HG03066 (cell line): ENCODE measurements at regions not wholly inside any gene's neighbourhood (a gene's known extent, or its start where the extent isn't known, plus 50 kb on each side); places are given as distances from the start of the nearest gene placed in this dataset.
"Not testable (repeated sequence)": the region's sequence is repeated elsewhere in the genome, so short reads cannot be mapped to it uniquely, and the experiment has no call there.

Experiments
- ATAC-seq: cut with Tn5 transposase; IDR thresholded peaks from one replicate; pipeline ENCODE4 v1.9.1; 2021; ENCODE audit warnings: low read depth; ENCODE audit not compliant: unreplicated experiment

DNA sequence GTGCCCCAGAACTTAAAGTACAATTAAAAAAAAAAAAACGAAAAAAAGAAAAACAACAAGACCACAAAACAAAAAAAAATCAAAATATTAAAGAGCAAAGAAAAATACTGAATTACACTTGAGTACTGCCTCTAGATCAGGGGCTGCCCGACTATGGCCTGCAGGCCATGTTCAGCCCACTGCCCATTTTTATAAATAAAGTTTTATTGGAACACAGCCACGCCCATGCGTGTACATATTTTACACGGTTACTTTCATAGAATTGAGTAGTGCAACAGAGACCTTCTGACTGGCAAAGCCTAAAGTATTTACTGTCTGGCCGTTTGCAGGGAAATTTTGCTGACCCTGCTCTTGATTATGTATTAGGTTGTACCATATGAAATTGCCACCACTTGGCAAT, 130.5 kb downstream of the ATXN3L start:
- ATAC-seq: no peak

DNA sequence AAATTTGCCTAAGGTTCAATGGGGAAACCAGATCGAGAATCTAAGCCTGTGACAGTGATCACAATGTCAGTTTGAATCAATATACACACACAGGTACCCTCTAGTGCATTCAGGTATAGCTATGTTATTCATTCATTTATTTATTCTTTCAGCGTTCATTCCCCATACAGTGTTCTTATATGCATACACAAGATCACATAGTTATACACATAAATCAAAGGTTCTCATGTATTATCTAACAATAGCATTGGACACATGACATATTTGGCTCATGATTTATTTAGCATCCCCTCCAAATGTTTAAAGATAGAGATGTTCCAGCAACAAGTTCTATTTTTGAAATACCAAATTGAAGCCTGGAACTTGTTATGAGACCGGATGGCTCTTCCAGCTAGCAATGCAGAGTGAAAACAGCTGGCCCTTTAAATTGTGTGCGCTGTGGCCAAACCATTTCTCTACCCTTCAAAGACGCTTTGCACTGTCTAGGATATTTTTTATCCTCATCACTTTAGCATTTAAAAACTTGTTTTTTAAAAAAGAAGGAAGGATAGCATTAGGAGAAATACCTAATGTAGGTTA, 131.0 kb downstream of the ATXN3L start:
- no peak for ATAC-seq

- ATAC-seq: not testable (repeated sequence)
Measured at GRCh38 chrX:13186643-13187042, 133.2 kb downstream of the ATXN3L start.

GRCh38 chrX:13180807-13181206, 136.4 kb upstream of the FAM9C start:
- ATAC-seq: no peak

DNA sequence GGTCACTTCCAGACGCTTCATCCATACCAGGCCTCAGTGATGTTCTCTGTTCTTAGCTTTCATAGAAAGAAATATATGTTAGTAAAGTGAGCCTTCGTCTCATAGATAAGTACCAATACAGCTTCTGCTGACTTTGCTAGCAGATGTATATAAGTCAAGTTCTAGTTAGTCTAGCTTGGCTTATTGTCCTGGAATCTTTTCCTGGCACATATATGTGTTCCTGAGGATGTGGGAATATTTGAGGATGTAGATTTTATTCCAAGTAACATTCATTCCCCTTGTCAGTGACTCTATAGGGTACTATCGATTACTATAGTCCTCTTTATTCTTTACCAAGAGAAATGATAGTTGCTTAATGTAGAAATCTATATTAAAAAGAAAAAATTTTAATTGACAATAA, 135.2 kb upstream of the FAM9C start:
- no peak for ATAC-seq

DNA sequence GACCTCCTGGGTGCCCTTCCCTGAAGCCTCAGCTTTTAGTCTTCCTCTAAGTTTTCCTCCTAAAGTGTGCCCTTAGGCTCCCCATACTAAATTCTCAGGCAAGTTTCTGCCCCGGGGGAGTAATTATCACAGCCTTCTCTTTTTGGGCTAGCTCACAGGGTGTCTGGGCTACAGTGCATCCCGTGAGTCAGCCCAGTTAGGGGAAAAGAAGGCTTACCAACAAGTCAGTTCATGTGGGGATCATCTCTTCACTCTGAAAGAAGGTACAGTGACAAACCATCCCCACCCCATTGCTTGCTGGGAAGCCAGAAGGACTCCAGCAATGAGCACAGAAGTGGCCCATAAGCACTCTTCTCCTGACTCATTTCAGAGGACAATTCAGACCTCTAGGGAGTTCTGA, 134.7 kb upstream of the FAM9C start:
- no peak for ATAC-seq

GRCh38 chrX:13177921-13178566, 133.6 kb upstream of the FAM9C start:
- no peak for ATAC-seq

DNA sequence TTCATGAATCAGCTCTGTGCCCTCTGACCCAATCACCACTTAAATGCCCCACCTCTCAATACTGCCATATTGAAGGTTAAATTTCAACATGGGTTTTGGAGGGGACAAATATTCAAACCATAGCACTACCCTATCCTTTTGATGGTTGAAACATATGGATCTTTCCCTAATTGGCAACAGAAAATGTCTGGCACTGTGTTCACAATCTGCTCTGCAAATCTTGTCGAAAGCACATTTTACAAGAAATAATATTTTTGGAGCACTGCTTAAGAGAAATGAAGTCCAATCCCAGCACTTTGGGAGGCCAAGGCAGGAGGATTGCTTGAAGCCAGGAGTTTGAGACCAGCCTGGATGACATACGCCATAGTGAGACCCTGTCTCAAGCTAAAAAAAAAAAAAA, 130.6 kb upstream of the FAM9C start:
- no peak for ATAC-seq

- ATAC-seq: no peak
Measured at GRCh38 chrX:13170966-13171558, 126.6 kb upstream of the FAM9C start.

DNA sequence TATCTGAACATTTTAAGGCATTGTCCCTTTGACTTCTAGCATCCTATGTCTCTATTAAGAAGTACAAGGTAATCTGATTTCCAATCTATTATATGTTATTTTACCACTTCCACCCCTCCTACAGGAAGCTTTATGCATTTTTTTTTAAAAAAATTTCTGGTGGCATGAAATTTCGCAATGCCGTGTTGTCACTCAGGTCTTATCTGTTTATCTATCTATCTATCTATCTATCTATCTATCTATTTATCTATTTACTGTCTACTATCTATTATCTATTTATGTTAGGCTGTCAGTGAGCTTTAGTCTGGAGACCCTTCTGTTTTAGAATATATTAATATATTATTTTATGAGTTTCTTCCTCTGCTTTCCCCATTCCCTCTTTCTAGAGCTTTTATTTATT, 125.3 kb upstream of the FAM9C start:
- ATAC-seq: no peak

GRCh38 chrX:13168269-13168668, 123.8 kb upstream of the FAM9C start:
- no peak for ATAC-seq

DNA sequence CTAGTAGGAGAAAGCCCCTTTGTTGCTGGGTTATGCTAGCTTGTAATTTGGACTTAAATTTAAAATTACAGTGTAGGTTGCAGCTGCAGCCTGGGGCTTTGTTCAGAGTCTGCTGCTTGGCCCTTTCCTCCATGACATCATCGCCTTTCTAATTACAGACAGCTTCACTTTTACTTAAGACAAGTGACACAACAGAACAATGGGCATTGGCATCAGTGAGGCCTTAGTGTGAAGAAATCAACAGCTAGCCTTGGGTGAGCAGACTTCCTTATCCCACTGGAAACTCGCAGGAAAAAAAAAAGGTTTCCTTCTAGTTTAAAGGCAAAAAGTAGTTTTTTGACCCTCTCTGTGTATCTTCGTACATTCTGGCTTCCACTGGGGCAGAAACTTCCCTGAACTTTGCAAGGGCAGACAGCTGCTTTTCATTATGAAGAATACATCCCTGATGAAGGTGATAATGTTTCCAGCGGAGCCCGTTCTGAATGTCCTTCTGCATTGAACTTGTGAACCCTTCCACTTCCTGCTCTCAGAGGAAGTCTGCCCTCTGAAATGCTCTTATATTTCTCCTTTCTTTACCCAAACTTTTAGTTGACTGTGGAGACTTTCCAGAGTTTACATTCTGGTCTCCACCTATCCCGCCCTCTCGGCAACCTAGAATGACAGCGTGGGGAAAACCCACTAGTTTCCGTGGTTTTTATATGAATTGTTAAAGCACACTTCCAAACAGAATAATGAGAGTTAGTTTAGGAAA, 123.2 kb upstream of the FAM9C start:
- ATAC-seq: no peak

- no peak for ATAC-seq
Measured at GRCh38 chrX:13165266-13166189, 121.1 kb upstream of the FAM9C start.

- no peak for ATAC-seq
Measured at GRCh38 chrX:13164611-13165010, 120.2 kb upstream of the FAM9C start.

DNA sequence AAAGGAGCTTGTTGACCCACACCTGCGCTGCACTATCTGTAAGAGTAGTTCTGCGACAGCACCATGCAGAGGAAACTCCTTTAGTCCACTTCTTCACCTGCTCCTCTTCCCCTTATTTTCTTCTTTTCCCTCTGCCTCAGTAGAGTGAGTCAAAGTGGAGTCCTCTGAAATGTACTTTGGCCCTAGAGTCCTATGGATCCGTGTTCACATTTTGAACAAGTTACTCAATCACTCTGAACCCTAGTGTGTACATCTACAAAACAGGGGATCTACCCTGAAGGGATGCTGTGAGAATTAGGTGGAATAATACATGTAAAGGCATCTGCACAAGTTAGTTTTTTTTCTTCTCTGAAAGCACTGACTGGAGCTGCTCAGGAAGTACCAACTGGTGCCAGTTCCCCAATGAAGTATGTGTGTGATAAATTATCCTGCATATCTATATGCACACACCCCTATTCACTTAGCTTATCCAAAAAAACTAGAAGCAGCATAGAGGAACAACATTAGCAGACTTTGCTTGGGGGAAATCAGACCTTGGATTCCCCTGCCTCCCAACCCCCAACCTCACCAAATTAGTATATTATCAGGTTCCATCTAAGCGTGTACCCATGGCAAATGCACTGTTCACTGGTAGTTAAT, 118.5 kb upstream of the FAM9C start:
- no peak for ATAC-seq

DNA sequence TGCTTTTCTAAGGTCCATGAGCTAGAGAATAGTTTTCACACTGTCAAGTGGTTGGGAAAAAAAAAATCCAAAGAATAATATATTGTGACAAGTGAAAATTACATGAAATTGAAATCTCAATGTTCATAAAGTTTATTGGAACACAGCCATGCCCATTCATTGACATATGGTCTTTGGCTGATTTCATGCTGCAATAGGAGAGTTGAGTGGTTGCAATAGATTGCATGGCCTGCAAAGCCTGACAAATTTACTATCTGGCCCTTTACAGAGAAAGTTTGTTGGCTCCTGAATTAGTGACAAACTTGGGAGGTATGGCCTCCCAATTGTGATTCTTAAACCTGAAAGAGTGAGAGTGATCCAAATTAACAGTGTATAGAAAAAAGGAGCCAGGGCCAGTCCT, 115.5 kb upstream of the FAM9C start:
- no peak for ATAC-seq

- ATAC-seq: no peak
Measured at GRCh38 chrX:13158911-13159310, 114.5 kb upstream of the FAM9C start.

- ATAC-seq: not testable (repeated sequence)
Measured at GRCh38 chrX:13155550-13155949, 111.1 kb upstream of the FAM9C start.

DNA sequence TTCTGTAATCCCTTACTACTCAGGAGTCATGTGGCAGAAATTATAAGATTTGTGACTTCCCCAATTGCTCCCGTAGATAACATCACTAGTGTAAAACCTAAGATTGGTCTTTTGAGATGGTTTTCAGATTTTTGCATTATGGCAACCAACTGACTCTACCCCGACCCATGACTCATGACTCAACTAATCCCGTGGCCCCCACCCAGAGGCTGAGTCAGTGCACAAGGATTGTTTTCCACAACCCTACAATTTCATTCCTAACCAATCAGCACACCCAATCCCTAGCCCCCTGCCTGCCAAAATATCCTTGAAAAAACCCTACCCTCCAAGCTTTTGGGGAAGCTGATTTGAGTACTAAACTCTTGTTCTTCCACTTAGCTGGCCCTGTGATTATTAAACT, 109.4 kb upstream of the FAM9C start:
- no peak for ATAC-seq

DNA sequence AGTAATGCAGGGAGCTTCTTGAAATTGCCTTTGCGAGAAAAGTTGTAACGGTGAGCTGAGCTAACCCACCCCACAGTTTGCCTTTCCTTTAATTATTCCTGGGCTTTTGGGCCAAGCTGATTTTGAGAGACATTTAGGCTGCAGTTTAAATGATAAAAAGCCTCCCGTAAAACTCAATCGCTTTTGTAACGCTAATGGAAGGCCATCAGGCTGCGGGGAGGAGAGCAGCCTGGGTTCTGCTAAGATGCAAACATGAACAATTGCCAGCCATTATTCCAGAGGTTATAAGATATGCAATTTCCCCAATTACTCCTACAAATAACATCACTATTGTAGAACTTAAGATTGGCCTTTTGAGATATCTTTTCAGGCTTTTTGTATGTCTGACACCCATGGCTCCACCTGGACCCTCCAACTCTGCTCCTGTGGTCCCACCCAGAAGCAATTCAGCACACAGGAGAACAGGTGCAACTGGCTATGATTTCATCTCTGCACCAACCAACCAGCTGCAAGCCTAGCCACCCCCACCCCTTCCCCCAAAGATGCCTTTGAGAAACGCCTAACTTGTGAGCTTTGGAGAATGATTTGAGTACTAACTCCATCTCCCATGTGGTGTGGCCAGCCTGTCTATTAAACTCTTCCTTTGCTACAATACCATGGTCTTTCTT, 108.2 kb upstream of the FAM9C start:
- ATAC-seq: no peak
